HepG2 (cell line): ENCODE measurements at regions not wholly inside any gene's neighbourhood (a gene's known extent, or its start where the extent isn't known, plus 50 kb on each side); places are given as distances from the start of the nearest gene placed in this dataset.
A peak's percentile ranks its signal among the peaks of the same experiment; 100 is the strongest.
"Not testable (repeated sequence)": the region's sequence is repeated elsewhere in the genome, so short reads cannot be mapped to it uniquely, and the experiment has no call there.

Experiments
- ATAC-seq: fragments of 200-7000 bp; cut with Tn5 transposase; 3 replicates; pipeline ENCODE4 v1.9.1; 2020; ENCODE audit warnings: mild to moderate bottlenecking, moderate library complexity
- BruUV-seq: library from RNA; stranded (reverse); fragments of 400-500 nt; replicated peaks from 2 replicates; lab custom pipeline; 2021; lab: Mats Ljungman, UMichigan
- CTCF ChIA-PET: fragments of 300-600 bp; formaldehyde crosslinking; extraction: SDS; loops from one replicate; lab custom pipeline; 2021; ENCODE audit warnings: low total read pairs, inconsistent platforms, low intra/inter-chr PET ratio; lab: Yijun Ruan, JAX
- POLR2A ChIA-PET: fragments of 350-600 bp; sonication (Branson Sonifier 250); formaldehyde crosslinking; loops from one replicate; lab custom pipeline; 2020; ENCODE audit warnings: antibody characterized with exemption, inconsistent platforms; lab: Yijun Ruan, JAX
- DNase-seq: peaks from one replicate; pipeline ENCODE4 v3.0.0-alpha.2; 2015; ENCODE audit warnings: low spot score
- FAIRE-seq: peaks from 3 replicates; lab custom pipeline; 2011; peaks lifted over from hg19 to GRCh38; lab: Jason Lieb, UNC
- H2AFZ ChIP-seq: one replicate; pipeline ENCODE4 v1.6.1; 2011; ENCODE audit warnings: low read length, inconsistent platforms
- H3K27ac ChIP-seq: fragments of 300-600 bp; 3 replicates; pipeline ENCODE4 v1.8.0; 2011; ENCODE audit warnings: mixed run types, mild to moderate bottlenecking, mixed read lengths, low read length, inconsistent platforms; ENCODE audit not compliant: insufficient read depth; ENCODE audit errors: extremely low read length
- H3K27me3 ChIP-seq, 2 experiments: fragments of 200-600 bp in 1 of 2; 2 replicates in 1 of 2; 3 replicates in 1 of 2; pipeline versions ENCODE4 v1.6.0 to v1.8.0; 2011; ENCODE audit warnings: low read length in 2 of 2, mild to moderate bottlenecking in 2 of 2, moderate library complexity in 2 of 2, inconsistent platforms in 1 of 2; ENCODE audit not compliant: insufficient read depth in 2 of 2, control insufficient read depth in 1 of 2
- H3K36me3 ChIP-seq, 2 experiments: fragments of 200-600 bp in 1 of 2; replicated peaks in 1 of 2; 2 replicates in 1 of 2; 3 replicates in 1 of 2; pipeline versions ENCODE4 v1.5.1 to v1.8.0; 2011; ENCODE audit warnings: low read length in 2 of 2, inconsistent platforms in 1 of 2; ENCODE audit not compliant: insufficient read depth in 2 of 2, control insufficient read depth in 1 of 2
- H3K4me1 ChIP-seq: 2 replicates; pipeline ENCODE4 v1.5.1; 2012; ENCODE audit warnings: low read length, inconsistent platforms; ENCODE audit not compliant: insufficient read depth
- H3K4me2 ChIP-seq: 2 replicates; pipeline ENCODE4 v1.6.0; 2011; ENCODE audit warnings: low read depth, low read length, inconsistent platforms
- H3K4me3 ChIP-seq, 3 experiments: fragments of 200-600 bp in 1 of 3; sonication (generic), shearing (Covaris generic) in 1 of 3; replicated peaks in 1 of 3; 2 replicates each; pipeline ENCODE4 v1.5.1; 2011 to 2016; ENCODE audit warnings: low read length in 3 of 3, inconsistent platforms in 2 of 3, low read depth in 2 of 3, mild to moderate bottlenecking in 2 of 3, control low read depth in 1 of 3, mixed read lengths in 1 of 3; ENCODE audit not compliant: insufficient read depth in 1 of 3
- H3K79me2 ChIP-seq: one replicate; pipeline ENCODE4 v1.6.1; 2011; ENCODE audit warnings: low read length, inconsistent platforms; ENCODE audit not compliant: insufficient read depth
- H3K9ac ChIP-seq: 2 replicates; pipeline ENCODE4 v1.6.0; 2011; ENCODE audit warnings: mild to moderate bottlenecking, low read depth, low read length, inconsistent platforms; ENCODE audit not compliant: insufficient read depth
- H3K9me3 ChIP-seq: 2 replicates; pipeline ENCODE4 v1.5.1; 2012; ENCODE audit warnings: mild to moderate bottlenecking, low read length
- H4K20me1 ChIP-seq: 2 replicates; pipeline ENCODE4 v1.6.0; 2011; ENCODE audit warnings: inconsistent platforms, mild to moderate bottlenecking, low read length, moderate library complexity; ENCODE audit not compliant: insufficient read depth
- NRL ChIP-seq: sonication (generic); formaldehyde crosslinking; IDR thresholded peaks from 2 replicates; pipeline ENCODE4 v1.5.0; 2020; ENCODE audit warnings: missing genetic modification reagents, mild to moderate bottlenecking, moderate library complexity, borderline replicate concordance
- ZNF274 ChIP-seq: sonication (generic); formaldehyde crosslinking; IDR thresholded peaks from 2 replicates; pipeline ENCODE4 v1.5.1; 2020; ENCODE audit warnings: mild to moderate bottlenecking, missing genetic modification reagents
- ZNF607 ChIP-seq: sonication (generic); formaldehyde crosslinking; IDR thresholded peaks from 2 replicates; pipeline ENCODE4 v1.5.1; 2020; ENCODE audit warnings: missing genetic modification reagents, mild to moderate bottlenecking, borderline replicate concordance
- ZNF839 ChIP-seq: sonication (generic); formaldehyde crosslinking; IDR thresholded peaks from 2 replicates; pipeline ENCODE4 v1.4.0; 2020; ENCODE audit warnings: missing genetic modification reagents, mild to moderate bottlenecking, borderline replicate concordance
- WGBS: methylation state at CpG from one replicate; pipeline ENCODE4 v1.1.6; 2017; ENCODE audit warnings: low lambda C conversion rate; 5-methylcytosine and 5-hydroxymethylcytosine counted together
- in situ Hi-C: cut with HindIII; loops from 2 replicates; pipeline ENCODE4 v1.10.0; 2017; ENCODE audit warnings: low pct_unique_long_range_greater_than_20kb; ENCODE audit not compliant: extremely low pct_ligation_motif_present
- intact Hi-C: fragments of 100-400 bp; cut with micrococcal nuclease; formaldehyde crosslinking; loops from one replicate; pipeline ENCODE4 v1.10.0; 2022; ENCODE audit not compliant: unreplicated experiment
- small RNA-seq, 3 experiments: library from RNA; depleted of rRNA; stranded (forward); fragments of <200 nt; gene quantifications; one replicate each; pipeline ENCODE3, GENCODE V24; 2012; ENCODE audit warnings: low read depth in 2 of 3, low replicate concordance in 1 of 3; ENCODE audit not compliant: insufficient read length in 3 of 3, insufficient read depth in 2 of 3
- TF ChIP-seq, protein P1 (sequence below): sonication (generic); formaldehyde crosslinking; IDR thresholded peaks from 2 replicates; pipeline ENCODE4; 2020; ENCODE audit warnings: missing genetic modification reagents, mild to moderate bottlenecking, borderline replicate concordance

DNA sequence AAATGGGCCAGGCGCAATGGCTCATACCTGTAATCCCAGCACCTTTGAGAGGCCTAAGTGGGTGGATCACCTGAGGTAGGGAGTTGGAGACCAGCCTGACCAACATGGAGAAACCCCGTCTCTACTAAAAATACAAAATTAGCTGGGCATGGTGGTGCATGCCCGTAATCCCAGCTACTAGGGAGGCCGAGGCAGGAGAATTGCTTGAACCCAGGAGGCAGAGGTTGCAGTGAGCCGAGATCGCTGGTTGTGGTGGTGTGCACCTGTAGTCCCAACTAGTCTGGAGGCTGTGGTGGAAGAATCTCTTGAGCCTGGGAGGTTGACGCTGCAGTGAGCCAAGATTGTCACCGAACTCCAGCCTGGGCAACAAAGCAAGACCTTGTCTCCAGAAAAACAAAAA is 50.5 kb upstream of the ZNF217 start:
- H3K9ac ChIP-seq, DNase-seq, H3K27me3 ChIP-seq, H3K4me2 ChIP-seq, FAIRE-seq, H3K9me3 ChIP-seq, ATAC-seq, H2AFZ ChIP-seq, H4K20me1 ChIP-seq, H3K4me3 ChIP-seq, intact Hi-C loops, in situ Hi-C loops, H3K79me2 ChIP-seq, H3K36me3 ChIP-seq, BruUV-seq, CTCF ChIA-PET: not testable (repeated sequence)
- 0 out of 2 replicates have a peak, but pooled peaks have one; percentile 17 for TF ChIP-seq ZNF607 (CRISPR knock-in tag)
- TF ChIP-seq NRL, result 0 out of 2 replicates have a peak, but pooled peaks have one; percentile 48
- TF ChIP-seq, protein P1, sequence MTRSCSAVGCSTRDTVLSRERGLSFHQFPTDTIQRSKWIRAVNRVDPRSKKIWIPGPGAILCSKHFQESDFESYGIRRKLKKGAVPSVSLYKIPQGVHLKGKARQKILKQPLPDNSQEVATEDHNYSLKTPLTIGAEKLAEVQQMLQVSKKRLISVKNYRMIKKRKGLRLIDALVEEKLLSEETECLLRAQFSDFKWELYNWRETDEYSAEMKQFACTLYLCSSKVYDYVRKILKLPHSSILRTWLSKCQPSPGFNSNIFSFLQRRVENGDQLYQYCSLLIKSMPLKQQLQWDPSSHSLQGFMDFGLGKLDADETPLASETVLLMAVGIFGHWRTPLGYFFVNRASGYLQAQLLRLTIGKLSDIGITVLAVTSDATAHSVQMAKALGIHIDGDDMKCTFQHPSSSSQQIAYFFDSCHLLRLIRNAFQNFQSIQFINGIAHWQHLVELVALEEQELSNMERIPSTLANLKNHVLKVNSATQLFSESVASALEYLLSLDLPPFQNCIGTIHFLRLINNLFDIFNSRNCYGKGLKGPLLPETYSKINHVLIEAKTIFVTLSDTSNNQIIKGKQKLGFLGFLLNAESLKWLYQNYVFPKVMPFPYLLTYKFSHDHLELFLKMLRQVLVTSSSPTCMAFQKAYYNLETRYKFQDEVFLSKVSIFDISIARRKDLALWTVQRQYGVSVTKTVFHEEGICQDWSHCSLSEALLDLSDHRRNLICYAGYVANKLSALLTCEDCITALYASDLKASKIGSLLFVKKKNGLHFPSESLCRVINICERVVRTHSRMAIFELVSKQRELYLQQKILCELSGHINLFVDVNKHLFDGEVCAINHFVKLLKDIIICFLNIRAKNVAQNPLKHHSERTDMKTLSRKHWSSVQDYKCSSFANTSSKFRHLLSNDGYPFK (CRISPR knock-in tag), result 0 out of 2 replicates have a peak, but pooled peaks have one; percentile 27
- 0 out of 2 replicates have a peak, but pooled peaks have one; percentile 24 for TF ChIP-seq ZNF839
- TF ChIP-seq ZNF274 (CRISPR knock-in tag), result 0 out of 2 replicates have a peak, but pooled peaks have one; percentile 29
- 97% methylated on average over 8 of the region's 8 CpGs for WGBS
- peak overlapping the region; percentile 93 for H3K27ac ChIP-seq
- POLR2A ChIA-PET, result interaction anchor here (1.5 to 3.5 kb wide), 4 partner anchors 17 to 48 kb away, joined by 5 to 45 read pairs (median 17); no protein-coding TSS in a partner anchor
- peaks cover 77% of the 10 kb centered on the region for H3K4me1 ChIP-seq

Small RNA genes in the stretch of these regions (small RNA-seq; reads per million reads assigned to genes)
- 0 reads per million in 3 experiments for gene RNU7-14P
